ENCODE measurements at regions not wholly inside any gene's neighbourhood (a gene's known extent, or its start where the extent isn't known, plus 50 kb on each side); places are given as distances from the start of the nearest gene placed in this dataset.

DNA sequence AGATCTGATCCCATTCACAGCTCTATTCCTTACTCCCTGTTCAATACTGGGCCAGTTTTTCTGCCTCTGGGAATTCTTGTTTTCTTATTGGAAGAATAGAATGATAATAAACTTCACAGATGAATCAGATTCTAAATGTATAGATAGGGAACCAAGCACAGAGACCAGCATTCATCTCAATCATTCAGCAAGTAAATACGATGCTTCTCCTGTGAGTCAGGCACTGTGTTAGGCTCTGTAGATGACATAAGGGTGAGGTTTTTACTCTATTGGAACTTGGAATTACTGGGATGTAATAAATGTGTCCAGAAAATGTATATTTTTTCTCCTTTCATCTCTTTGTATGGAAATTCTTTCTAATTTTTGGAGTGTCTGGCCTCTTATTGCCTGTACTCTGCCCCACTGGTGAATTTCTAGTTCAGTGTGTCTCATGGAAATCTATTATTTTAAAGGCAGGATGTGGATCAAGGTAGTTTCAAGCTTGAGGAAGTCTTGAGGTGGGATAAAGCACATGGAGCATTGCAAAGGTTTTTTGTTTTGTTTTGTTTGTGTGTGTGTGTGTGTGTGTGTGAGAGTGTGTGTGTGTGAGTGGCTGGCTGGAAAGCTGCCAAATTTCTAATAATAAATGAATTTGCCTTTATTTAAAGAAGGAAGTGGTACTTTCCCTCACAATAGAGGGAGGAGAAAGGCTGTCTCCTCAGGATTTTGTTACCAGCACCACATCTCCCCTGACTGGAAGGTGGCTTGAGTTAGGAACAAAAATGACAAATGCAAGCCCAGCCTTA, 117.9 kb upstream of the HS3ST1 start:
- no peak for DNase-seq

GRCh38 chr4:11545651-11546050, 117.0 kb upstream of the HS3ST1 start:
- no peak for DNase-seq

- DNase-seq, result no peak
Measured at GRCh38 chr4:11544211-11544610, 115.5 kb upstream of the HS3ST1 start.

DNA sequence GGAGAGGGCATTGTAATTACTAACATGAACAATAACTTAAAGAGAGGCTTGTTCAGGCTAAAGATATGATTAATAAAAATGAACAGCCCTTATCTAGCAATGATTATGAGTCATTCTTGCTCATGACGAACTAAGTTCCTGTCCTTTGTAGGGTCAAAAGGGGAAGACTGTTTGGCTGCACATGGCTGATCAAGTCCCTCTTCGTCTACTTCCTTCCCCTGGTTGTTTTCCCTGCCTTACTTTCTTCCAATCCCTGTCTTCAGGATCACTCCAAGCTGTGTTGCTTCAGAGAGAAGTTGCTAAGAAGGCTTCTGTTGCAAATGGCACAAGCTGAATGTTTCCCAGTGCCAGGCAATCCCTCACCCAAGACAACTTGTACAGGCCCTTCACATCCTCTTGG, 115.0 kb upstream of the HS3ST1 start:
- no peak for DNase-seq

GRCh38 chr4:11542952-11543351, 114.3 kb upstream of the HS3ST1 start:
- no peak for DNase-seq

GRCh38 chr4:11537846-11538245, 109.2 kb upstream of the HS3ST1 start:
- no peak for DNase-seq

DNA sequence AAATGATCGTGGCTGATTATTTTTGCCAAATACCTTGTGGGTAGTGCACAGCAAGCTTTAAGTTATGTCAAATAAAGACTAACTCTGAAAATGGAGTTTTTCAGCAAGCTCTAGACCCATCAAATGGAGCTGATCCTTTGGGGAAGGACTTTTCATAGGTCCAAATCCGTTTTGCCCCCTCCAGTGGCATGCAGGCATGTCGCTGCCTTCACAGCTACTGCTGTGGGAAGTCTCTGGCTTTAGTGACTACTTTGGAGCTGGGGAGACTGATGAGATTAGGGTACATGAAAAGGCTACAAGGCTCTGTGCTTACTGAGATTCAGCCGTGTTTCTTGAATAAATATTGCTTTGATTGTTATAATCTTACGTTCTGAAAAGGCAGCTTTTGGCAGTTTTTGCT, 106.6 kb upstream of the HS3ST1 start:
- DNase-seq, result no peak

DNA sequence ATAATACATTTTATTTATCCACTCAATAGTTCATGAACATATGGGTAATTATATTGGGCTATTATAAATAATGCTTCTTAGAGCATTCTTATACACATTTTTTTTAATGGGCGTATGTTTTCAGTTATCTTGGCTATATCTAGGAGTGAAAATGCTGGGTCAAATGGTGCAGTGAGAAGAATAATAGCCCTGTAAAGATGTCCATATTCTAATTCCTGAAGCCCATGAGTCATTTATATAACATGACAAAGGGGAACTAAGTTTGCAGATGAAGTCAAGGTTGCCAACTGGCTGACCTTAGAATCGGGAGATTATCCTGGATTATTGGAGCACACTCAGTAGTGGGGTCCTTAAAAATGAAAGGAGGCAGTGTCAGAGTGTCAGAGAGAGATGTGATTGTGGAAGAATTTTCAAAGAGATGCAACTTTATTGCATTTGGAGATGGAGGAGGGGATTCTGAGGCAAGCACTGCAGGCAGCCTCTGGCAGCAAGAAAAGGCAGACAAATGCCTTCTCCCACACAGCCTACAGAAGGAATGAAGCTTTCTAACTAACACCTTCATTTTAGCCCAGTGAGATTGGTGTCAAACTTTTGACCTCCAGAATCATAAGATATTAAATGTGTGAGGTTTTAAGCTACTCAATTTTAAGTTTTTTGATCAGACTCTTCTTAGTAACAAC, 106.1 kb upstream of the HS3ST1 start:
- no peak for DNase-seq

GRCh38 chr4:11532138-11532537, 103.4 kb upstream of the HS3ST1 start:
- no peak for DNase-seq

DNA sequence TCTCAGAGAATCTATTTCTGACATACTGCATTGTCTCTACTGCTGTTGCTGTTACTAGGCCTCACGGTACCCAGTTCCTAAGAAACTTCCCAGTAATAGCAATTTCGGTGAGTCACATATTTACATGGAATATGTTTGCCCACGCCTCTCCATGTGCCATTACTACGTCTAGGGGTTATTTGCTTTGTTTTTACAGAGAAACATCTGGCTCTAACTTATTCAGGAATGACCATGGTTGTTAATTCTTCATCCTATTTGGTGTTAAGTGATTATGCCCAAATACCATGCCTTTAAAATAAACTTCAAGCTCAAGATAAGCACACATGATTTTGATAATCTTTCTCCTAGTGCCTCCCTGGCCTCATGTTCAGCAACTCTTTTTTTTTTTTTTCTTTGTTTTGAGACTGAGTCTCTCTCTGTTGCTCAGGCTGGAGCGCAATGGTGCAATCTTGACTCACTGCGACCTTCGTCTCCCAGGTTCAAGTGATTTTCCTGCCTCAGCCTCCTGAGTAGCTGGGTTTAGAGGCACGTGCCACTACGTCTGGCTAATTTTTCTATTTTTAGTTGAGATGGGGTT, 101.0 kb upstream of the HS3ST1 start:
- no peak for DNase-seq

GRCh38 chr4:11525085-11525484, 96.4 kb upstream of the HS3ST1 start:
- DNase-seq, result no peak

- DNase-seq, result no peak
Measured at GRCh38 chr4:11518754-11519153, 90.1 kb upstream of the HS3ST1 start.

DNA sequence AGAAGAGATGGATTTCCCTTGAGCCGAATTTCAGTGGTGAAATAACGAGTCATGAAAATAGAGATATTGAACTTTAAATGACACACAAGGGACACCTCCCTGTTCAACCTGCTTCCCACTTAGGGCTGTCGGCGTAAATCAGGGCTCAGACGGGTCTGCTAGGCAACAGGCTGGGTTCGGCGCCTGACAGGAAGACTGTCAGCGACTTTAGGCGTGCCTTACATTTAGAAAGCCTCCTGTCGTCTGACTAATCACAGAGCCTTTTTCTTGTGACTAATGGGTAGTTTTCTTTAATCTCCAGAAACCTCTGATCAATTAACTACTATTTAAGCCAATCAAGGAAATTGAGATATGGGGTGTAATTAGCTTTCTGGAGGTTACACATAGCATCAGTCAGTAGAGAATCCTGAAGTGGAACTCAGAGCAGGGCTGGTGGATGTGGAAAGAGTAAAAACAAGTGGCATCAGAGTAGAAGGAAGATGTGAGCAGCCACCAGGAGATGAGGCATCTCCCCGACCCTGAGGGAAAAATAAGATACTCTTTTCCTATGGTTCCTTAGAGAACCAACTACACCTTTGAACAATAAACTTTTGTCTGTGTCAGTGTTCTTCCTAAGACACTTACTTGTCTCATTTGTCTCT, 86.2 kb upstream of the HS3ST1 start:
- DNase-seq, result no peak

GRCh38 chr4:11514003-11514402, 85.3 kb upstream of the HS3ST1 start:
- DNase-seq, result no peak

DNA sequence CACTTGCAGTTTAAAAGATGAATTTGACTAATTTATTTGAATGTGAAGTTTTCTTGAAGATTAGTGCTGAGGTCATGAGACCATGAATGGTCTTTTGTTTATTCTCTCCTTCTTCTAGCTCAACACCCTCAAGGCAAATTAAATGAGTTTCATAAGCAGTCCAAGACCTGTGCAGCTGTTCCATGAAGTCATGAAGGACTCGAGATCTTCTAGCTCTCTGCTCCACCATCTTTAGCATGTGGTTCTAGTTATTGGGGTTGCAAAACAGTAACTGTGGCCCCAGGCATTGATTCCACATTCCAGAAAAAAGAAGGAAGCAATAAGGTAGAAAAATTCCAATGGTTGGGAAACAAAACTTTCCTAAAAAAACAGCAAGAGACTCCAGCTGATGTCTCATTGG, 84.2 kb upstream of the HS3ST1 start:
- no peak for DNase-seq

DNA sequence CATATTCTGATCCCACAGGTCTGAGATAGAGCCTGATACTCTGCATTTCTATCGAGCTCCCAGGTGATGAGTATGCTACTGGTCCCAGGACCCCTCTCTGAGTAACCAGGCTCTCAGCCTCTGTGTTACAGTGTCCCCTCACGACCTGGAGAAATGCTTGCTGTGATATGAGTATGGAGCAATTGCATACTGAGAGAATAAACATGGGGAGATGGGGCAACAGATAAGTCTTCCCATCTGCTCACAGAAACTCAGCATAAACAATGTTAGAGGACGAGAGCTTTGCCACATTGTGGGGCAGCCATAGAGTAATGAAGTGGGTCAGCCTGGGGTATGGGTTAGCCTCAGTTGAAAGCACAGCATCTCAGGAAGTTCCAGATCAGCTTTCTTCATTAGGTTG, 82.6 kb upstream of the HS3ST1 start:
- no peak for DNase-seq

GRCh38 chr4:11507920-11508319, 79.2 kb upstream of the HS3ST1 start:
- DNase-seq, result no peak

DNA sequence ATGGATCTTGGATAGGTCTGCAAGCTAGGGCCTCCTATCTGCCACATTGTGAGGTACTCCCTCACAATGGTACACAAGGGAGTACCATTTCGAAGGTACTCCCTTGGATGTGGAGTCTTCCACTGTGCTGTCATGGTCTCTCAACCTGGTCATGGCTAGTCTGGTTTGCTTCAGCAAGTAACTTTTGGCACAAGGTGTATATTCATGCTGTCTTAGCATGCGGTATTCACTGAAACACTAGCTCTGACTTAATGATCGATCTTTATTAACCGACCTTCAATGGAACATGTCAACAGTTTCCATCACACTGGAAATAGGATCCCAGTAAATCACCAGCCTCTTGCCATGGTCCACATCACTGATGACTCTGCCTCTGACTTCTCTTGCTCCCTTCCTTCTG, 77.5 kb upstream of the HS3ST1 start:
- DNase-seq, result no peak

GRCh38 chr4:11505221-11505971, 76.7 kb upstream of the HS3ST1 start:
- DNase-seq, result no peak

GRCh38 chr4:11503166-11503565, 74.5 kb upstream of the HS3ST1 start:
- no peak for DNase-seq

- DNase-seq, result no peak
Measured at GRCh38 chr4:11497972-11498371, 69.3 kb upstream of the HS3ST1 start.

GRCh38 chr4:11497212-11497806, 68.6 kb upstream of the HS3ST1 start:
- DNase-seq, result no peak
